IMR-90 (cell line): ENCODE measurements at regions not wholly inside any gene's neighbourhood (a gene's known extent, or its start where the extent isn't known, plus 50 kb on each side); places are given as distances from the start of the nearest gene placed in this dataset.

ENCODE experiments used
- CEBPB ChIP-seq: IDR thresholded peaks from 2 replicates; pipeline ENCODE4 v1.6.1; 2012; ENCODE audit warnings: low read depth, low read length, improper control_type of control experiment
- CHD1 ChIP-seq: IDR thresholded peaks from 2 replicates; pipeline ENCODE4 v1.6.1; 2012; ENCODE audit warnings: low read depth, low read length, improper control_type of control experiment
- FOS ChIP-seq: fragments of 150-350 bp; IDR thresholded peaks from 2 replicates; pipeline ENCODE4 v1.6.1; 2016; ENCODE audit warnings: low read depth, low read length
- MAZ ChIP-seq: IDR thresholded peaks from 2 replicates; pipeline ENCODE4 v1.6.1; 2012; ENCODE audit warnings: low read depth, mild to moderate bottlenecking, low read length, improper control_type of control experiment, moderate library complexity, borderline replicate concordance
- MXI1 ChIP-seq: IDR thresholded peaks from 2 replicates; pipeline ENCODE4 v1.6.1; 2012; ENCODE audit warnings: low read depth, mild to moderate bottlenecking, low read length, moderate library complexity, borderline replicate concordance
- POLR2A ChIP-seq: IDR thresholded peaks from 2 replicates; pipeline ENCODE4 v1.6.1; 2012; ENCODE audit warnings: mild to moderate bottlenecking, low read depth, low read length
- RFX5 ChIP-seq: IDR thresholded peaks from 2 replicates; pipeline ENCODE4 v1.8.0; 2012; ENCODE audit warnings: low read depth, mild to moderate bottlenecking, low read length, moderate library complexity
- SMC3 ChIP-seq: fragments of 150-350 bp; IDR thresholded peaks from 2 replicates; pipeline ENCODE4 v1.6.1; 2016; ENCODE audit warnings: low read depth, mild to moderate bottlenecking, antibody characterized with exemption, low read length, moderate library complexity
- TF ChIP-seq, protein P1 (sequence below): conservative IDR thresholded peaks from 2 replicates; pipeline ENCODE4 v1.5.1; 2012; ENCODE audit warnings: mild to moderate bottlenecking, low read depth, low read length, improper control_type of control experiment

DNA sequence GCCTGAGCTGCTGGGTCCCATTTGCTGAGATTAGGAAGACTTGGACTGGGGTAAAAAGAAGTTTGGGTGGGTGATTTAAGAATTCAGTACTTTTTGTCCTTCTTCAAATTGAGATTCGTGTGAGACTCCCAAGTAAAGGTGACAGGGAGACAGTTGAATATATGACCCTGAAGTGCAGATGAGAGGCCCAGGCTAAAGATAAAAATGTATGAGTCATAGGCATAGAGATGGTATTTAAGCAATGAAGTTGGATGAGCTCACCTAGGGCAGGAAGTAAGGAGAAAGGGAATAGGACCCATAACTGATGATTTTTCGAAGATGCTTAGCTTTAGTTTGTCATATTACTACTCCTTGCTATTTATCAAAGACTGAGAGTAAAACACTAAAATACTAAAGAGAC is 255.9 kb upstream of the ADRA1B start:
- no peak for TF ChIP-seq MAZ
- TF ChIP-seq, protein P1, sequence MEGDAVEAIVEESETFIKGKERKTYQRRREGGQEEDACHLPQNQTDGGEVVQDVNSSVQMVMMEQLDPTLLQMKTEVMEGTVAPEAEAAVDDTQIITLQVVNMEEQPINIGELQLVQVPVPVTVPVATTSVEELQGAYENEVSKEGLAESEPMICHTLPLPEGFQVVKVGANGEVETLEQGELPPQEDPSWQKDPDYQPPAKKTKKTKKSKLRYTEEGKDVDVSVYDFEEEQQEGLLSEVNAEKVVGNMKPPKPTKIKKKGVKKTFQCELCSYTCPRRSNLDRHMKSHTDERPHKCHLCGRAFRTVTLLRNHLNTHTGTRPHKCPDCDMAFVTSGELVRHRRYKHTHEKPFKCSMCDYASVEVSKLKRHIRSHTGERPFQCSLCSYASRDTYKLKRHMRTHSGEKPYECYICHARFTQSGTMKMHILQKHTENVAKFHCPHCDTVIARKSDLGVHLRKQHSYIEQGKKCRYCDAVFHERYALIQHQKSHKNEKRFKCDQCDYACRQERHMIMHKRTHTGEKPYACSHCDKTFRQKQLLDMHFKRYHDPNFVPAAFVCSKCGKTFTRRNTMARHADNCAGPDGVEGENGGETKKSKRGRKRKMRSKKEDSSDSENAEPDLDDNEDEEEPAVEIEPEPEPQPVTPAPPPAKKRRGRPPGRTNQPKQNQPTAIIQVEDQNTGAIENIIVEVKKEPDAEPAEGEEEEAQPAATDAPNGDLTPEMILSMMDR = no peak
- TF ChIP-seq SMC3 = no peak
- no peak for TF ChIP-seq MXI1
- TF ChIP-seq RFX5 = no peak
- TF ChIP-seq POLR2A = no peak
- no peak for TF ChIP-seq CEBPB
- no peak for TF ChIP-seq CHD1
- no peak for TF ChIP-seq FOS
